OCI-LY3 (cell line): ENCODE measurements at regions not wholly inside any gene's neighbourhood (a gene's known extent, or its start where the extent isn't known, plus 50 kb on each side); places are given as distances from the start of the nearest gene placed in this dataset.

Source experiments
- H2AFZ ChIP-seq: fragments of 200-600, 300-600 bp; shearing (Covaris generic); 2 replicates; pipeline ENCODE4 v1.6.0; 2014; ENCODE audit warnings: antibody characterized with exemption, low read depth, low read length
- H3K27ac ChIP-seq: fragments of 200-600, 300-600 bp; sonication (generic); 2 replicates; pipeline ENCODE4 v1.5.1; 2014; ENCODE audit warnings: mild to moderate bottlenecking, low read length, moderate library complexity, mixed read lengths
- H3K27me3 ChIP-seq: fragments of 200-600, 300-600 bp; sonication (generic); 2 replicates; pipeline ENCODE4 v1.6.1; 2014; ENCODE audit warnings: low read depth, low read length, mixed read lengths
- H3K36me3 ChIP-seq: fragments of 200-600, 300-600 bp; sonication (generic); replicated peaks from 2 replicates; pipeline ENCODE3; 2014; ENCODE audit warnings: low read depth, low read length, mixed read lengths
- H3K4me1 ChIP-seq: fragments of 300-600, 200-600 bp; sonication (generic); 2 replicates; pipeline ENCODE4 v1.6.1; 2014; ENCODE audit warnings: low read length, mixed read lengths
- H3K4me2 ChIP-seq: fragments of 200-600, 300-600 bp; sonication (generic); 2 replicates; pipeline ENCODE4 v1.6.1; 2014; ENCODE audit warnings: low read length, mixed read lengths
- H3K4me3 ChIP-seq: fragments of 300-600, 200-600 bp; sonication (generic); 2 replicates; pipeline ENCODE4 v1.5.1; 2014; ENCODE audit warnings: antibody characterized with exemption, mild to moderate bottlenecking, low read length, moderate library complexity
- H3K79me2 ChIP-seq: fragments of 300-600, 200-600 bp; shearing (Covaris generic); 2 replicates; pipeline ENCODE4 v1.6.1; 2014; ENCODE audit warnings: mild to moderate bottlenecking, low read length, mixed read lengths
- H3K9ac ChIP-seq: fragments of 300-600, 200-600 bp; shearing (Covaris generic); 2 replicates; pipeline ENCODE4 v1.6.0; 2014; ENCODE audit warnings: mild to moderate bottlenecking, low read length, moderate library complexity
- H3K9me3 ChIP-seq: fragments of 200-600, 300-600 bp; shearing (Covaris generic); 2 replicates; pipeline ENCODE4 v1.6.1; 2014; ENCODE audit warnings: low read length, mixed read lengths; ENCODE audit not compliant: insufficient read depth
- H4K20me1 ChIP-seq: fragments of 200-600, 300-600 bp; sonication (generic); 2 replicates; pipeline ENCODE4 v1.6.1; 2016; ENCODE audit warnings: low read length, mixed read lengths; ENCODE audit not compliant: insufficient read depth
- CTCF ChIP-seq: fragments of 200-600, 300-600 bp; sonication (generic); IDR thresholded peaks from 2 replicates; pipeline ENCODE4 v1.5.1; 2014; ENCODE audit warnings: antibody characterized with exemption, low read length, low read depth
- EZH2phosphoT487 ChIP-seq: fragments of 200-600 bp; shearing (Covaris generic); IDR thresholded peaks from 2 replicates; pipeline ENCODE4 v1.6.1; 2018; ENCODE audit warnings: antibody characterized with exemption, mixed run types, low read depth

GRCh38 chr9:136596630-136597031, 50.8 kb upstream of the NOTCH1 start:
- Histone ChIP-seq H3K9me3 (0 out of 2 replicates have a peak, but pooled peaks cover 3% of the 10 kb centered on the region), H3K4me1 (no peaks in the 10 kb centered on the region), H3K4me3 (no peak overlapping the region), H3K79me2 (no peaks in the 10 kb centered on the region), H3K36me3 (no peaks in the 10 kb centered on the region), H3K27me3 (peaks cover 7% of the 10 kb centered on the region; the same call in 1 of the 2 replicates), H4K20me1 (no peaks in the 10 kb centered on the region), H2AFZ (no peak overlapping the region), H3K9ac (no peak overlapping the region), H3K27ac (no peak overlapping the region), H3K4me2 (no peak overlapping the region)
- TF ChIP-seq EZH2phosphoT487 (no peak), CTCF (no peak)

- Histone ChIP-seq H3K27ac (no peak overlapping the region), H3K9me3 (0 out of 2 replicates have a peak, but pooled peaks cover 3% of the 10 kb centered on the region), H2AFZ (no peak overlapping the region), H3K4me3 (no peak overlapping the region), H3K79me2 (no peaks in the 10 kb centered on the region), H3K27me3 (peaks cover 11% of the 10 kb centered on the region; the same call in 1 of the 2 replicates), H3K9ac (no peak overlapping the region), H3K4me2 (no peak overlapping the region), H3K36me3 (no peaks in the 10 kb centered on the region), H4K20me1 (no peaks in the 10 kb centered on the region), H3K4me1 (no peaks in the 10 kb centered on the region)
- TF ChIP-seq EZH2phosphoT487, result no peak
- TF ChIP-seq CTCF, result no peak
These were observed 50.4 kb upstream of the NOTCH1 start for GRCh38 chr9:136596217-136596616.

GRCh38 chr9:136595245-136596153, 49.7 kb upstream of the NOTCH1 start:
- Histone ChIP-seq H3K4me1 (no peaks in the 10 kb centered on the region), H2AFZ (no peak overlapping the region), H4K20me1 (no peaks in the 10 kb centered on the region), H3K27ac (no peak overlapping the region), H3K79me2 (no peaks in the 10 kb centered on the region), H3K4me2 (no peak overlapping the region), H3K9me3 (0 out of 2 replicates have a peak, but pooled peaks cover 3% of the 10 kb centered on the region), H3K36me3 (no peaks in the 10 kb centered on the region), H3K27me3 (peaks cover 18% of the 10 kb centered on the region; the same call in 1 of the 2 replicates), H3K4me3 (no peak overlapping the region), H3K9ac (no peak overlapping the region)
- TF ChIP-seq CTCF (no peak), EZH2phosphoT487 (no peak)
